EH (cell line): ENCODE measurements at regions not wholly inside any gene's neighbourhood (a gene's known extent, or its start where the extent isn't known, plus 50 kb on each side); places are given as distances from the start of the nearest gene placed in this dataset.
"Not testable (repeated sequence)": the region's sequence is repeated elsewhere in the genome, so short reads cannot be mapped to it uniquely, and the experiment has no call there.

ENCODE experiments used
- DNase-seq: peaks from one replicate; pipeline ENCODE4 v3.0.0-alpha.2; 2015; ENCODE audit warnings: low read depth

- no peak for DNase-seq
Measured at GRCh38 chr1:185467122-185467521, 150.1 kb upstream of the IVNS1ABP start.

DNA sequence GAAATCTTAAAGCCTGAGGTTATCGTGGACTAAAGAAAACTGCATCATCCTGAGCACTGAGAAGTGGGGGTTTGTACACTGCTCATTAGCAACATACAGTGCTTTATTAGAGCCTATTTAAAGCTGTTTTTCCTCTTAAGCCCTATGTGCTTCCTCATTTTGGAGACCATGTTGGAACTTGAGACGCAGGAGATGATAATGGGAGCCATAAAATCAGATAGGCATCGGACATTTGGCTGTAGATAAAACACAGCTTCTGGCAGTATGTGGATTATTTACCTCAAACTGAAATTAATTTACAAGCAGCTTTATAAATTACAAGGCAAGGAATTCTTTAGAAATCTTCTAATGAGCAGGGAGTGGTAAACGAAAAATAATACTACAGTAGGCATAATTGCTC is 147.7 kb upstream of the IVNS1ABP start:
- no peak for DNase-seq

DNA sequence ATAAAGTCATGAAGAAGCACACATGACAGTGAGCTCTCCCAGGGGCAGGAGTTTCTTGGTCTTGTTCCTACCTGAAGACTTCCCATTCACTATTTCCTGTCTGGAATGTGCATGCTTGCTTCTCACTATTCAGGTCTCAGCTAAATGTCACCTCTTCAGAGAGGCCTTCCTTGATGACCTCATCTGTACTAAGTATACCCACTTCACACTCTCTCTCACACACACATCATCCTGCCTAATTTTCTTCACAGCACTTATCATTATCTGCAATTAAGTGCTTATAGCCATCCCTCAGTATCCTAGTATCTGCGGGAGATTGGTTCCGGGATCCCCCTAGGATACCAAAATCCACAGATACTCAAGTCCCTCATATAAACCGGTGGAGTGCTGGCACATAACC is 146.4 kb upstream of the IVNS1ABP start:
- DNase-seq, result no peak

GRCh38 chr1:185463011-185463410 is 146.0 kb upstream of the IVNS1ABP start:
- peak; percentile 24 for DNase-seq

DNA sequence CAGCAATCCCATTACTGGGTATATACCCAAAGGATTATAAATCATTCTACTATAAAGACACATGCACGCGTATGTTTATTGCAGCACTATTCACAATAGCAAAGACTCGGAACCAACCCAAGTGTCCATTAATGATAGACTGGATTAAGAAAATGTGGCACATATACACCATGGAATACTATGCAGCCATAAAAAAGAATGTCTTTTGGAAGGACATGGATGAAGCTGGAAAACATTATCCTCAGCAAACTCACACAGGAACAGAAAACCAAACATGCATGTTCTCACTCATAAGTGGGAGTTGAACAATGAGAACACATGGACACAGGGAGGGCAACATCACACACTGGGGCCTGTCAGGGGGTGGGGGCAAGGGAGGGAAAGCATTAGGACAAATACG is 143.7 kb upstream of the IVNS1ABP start:
- DNase-seq, result not testable (repeated sequence)

GRCh38 chr1:185459141-185459540 is 142.1 kb upstream of the IVNS1ABP start:
- no peak for DNase-seq

DNA sequence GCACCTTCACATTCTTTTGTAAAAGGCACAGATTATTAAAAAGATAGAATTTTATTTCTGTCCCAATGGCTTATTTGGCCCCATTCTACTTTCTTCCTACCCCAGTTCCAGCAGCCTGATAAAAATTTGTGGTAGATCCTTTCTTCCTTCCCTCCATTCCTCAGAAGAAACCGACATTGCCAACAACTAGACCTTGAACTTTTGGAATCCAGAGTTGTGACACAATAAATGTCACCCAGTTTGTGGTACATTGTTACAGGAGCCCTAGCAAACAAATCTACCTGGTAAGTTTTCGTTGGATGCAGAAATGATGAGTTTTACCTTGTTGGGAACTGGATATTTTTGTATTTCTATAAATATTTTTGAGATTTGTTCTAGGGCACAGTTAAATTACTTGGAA is 141.6 kb upstream of the IVNS1ABP start:
- DNase-seq, result no peak

DNA sequence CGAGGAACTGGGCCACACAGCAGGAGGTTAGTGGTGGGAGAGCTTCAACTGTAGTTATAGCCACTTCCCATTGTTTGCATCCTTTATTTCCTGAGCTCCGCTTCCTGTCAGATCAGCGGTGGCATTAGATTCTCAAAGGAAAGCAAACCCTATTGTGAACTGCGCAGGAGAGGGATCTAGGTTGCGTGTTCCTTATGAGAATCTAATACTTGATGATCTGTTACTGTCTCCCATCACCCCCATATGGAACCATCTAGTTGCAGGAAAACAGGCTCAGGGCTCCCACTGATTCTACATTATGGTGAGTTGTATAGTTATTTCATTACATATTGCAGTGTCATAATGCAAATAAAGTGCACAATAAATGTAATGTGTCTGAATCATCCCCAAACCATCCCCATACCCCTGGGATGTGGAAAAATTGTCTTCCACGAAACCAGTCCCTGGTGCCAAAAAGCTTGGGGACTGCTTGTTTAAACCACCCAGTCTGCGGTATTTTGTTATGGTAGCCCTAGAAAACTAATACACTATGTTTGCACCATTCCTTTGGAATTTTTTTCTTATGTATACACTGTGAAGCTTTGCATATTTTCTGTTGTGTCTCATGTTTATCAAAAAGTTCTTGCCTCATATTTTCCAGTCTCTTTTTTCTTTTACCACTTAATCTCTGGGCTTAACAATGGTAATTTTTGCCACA is 136.6 kb upstream of the IVNS1ABP start:
- peak; percentile 98 for DNase-seq

DNA sequence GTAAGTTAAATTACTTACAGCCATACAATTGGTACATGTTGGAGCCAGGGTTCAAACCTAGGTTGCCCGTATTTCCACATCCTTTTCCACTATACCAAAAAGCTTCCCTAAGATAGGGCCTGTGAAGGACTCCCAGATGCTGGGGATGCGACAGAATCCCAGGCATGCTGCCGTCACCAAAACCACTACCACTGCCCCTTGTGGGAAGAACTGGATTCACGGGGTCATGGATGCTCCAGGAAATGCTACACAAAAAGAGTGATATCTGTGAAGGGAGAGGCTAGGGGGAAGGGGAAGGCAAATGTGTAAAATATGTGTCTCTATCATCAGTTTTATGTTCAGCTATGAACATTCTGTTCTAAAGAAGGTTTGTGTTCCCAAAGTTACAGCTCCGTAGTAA is 133.9 kb upstream of the IVNS1ABP start:
- DNase-seq, result no peak

DNA sequence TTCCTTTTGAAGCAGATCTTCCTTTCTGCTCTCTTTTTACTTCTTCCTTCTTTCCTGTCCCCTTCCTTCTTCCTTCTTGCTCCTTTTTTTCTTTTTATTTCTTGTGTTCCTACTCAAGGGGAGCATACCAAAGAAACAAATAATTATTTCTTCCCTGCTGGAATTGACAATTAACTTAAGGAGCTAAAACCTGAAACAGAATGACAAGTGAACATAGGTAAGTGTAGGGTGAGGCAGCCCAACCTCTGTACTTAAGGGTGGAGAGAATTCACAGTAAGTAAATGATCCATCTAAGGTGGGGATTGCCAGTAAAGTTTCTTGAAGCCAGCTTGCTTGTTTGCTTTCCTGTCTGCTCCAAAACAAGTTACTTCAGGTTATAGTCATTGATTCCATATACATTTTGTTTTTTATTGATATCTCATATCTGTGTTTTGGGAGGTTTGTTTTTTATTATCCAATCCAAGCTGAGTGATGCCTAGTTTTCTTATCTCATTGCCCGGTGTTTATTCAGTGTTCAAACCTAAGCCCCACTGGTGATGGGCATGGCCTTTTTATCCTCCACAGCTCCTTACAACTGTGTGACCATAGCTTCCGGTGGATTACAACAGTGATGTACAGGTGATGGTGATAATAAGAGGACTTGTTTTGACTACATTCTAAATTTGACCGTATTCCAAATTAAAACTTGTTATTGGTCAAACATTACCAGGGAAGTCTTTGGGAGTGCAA is 133.2 kb upstream of the IVNS1ABP start:
- no peak for DNase-seq

- no peak for DNase-seq
Measured at GRCh38 chr1:185449378-185450059, 132.5 kb upstream of the IVNS1ABP start.

- DNase-seq, result peak; percentile 66
Measured at GRCh38 chr1:185448591-185449186, 131.6 kb upstream of the IVNS1ABP start.

GRCh38 chr1:185446131-185446530 is 129.1 kb upstream of the IVNS1ABP start:
- DNase-seq, result no peak

DNA sequence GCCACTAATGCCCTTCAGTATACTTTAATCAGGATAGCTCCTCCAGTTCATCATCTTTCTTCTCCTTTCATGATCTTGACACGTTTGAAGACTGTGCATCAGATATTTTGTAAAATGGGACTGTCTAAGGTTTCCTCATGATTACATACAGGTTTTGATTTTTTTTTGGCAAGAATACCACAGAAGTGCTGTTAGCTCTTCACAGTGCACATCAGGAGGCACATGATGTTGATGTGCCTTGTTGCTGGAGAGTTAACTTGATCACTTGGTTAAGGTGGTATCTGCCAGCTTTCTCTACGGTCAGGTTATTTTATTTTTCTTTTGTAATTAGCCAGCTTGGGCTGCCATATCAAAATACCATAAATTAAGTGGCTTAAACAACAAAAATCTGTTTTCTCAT is 128.6 kb upstream of the IVNS1ABP start:
- no peak for DNase-seq

GRCh38 chr1:185444676-185445075 is 127.6 kb upstream of the IVNS1ABP start:
- DNase-seq, result no peak

GRCh38 chr1:185442050-185442449 is 125.0 kb upstream of the IVNS1ABP start:
- DNase-seq, result peak; percentile 72

DNA sequence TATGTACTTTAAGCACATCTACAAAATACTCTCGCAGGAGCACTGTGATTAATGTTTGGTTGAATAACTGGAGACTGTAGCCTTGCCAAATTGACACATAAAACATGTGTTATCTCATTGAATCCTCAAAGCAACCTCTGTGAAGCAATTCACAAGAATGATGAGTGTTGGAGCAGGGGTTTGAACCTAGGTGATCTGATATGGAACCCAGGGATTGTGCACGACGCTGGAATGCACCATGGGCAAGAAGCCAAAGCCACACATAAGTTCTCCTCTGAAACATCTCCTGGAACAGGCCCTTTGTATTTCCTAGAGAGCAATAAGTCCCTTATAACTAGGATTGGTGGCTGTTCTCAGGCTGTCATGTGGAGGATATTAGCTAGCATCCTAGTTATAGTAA is 124.6 kb upstream of the IVNS1ABP start:
- peak; percentile 88 for DNase-seq

DNA sequence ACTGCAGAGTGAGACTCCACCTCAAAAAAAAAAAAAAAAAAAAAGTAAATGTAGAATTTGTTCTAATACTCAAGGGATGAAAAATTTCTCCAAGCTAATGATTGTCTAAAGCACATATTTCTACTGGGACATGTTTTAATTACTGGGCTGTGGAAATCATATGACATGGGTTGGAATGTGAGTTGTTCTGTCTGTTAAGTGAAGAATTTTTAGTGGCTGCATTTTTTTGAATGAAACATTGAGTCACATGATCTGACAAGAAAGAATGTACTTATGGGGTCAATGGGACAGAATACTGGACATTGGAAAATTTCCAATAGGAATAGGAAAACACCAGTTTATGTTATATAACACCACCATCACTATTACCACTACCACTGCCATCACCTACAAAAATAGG is 123.8 kb upstream of the IVNS1ABP start:
- peak; percentile 91 for DNase-seq

GRCh38 chr1:185439727-185440415 is 122.8 kb upstream of the IVNS1ABP start:
- peak; percentile 97 for DNase-seq

DNA sequence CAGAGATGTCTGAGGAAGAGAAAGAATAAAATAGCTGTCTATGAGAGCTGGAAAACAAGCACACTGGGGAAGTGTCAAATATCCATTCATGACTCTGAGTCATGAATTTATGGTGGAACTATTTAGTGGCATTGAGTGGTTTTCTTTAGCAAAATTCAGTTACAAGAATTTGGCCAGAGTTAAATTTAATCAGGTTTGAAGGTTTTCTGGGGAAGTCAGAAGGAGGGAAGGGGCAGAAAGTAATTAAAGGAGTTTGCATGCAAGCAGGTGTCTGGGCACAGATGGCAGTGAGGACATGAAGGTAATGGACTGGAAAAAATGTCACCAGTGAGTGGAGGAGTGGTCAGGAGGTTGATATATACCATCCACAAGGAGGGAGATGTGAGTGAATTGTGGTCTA is 121.9 kb upstream of the IVNS1ABP start:
- peak; percentile 73 for DNase-seq

DNA sequence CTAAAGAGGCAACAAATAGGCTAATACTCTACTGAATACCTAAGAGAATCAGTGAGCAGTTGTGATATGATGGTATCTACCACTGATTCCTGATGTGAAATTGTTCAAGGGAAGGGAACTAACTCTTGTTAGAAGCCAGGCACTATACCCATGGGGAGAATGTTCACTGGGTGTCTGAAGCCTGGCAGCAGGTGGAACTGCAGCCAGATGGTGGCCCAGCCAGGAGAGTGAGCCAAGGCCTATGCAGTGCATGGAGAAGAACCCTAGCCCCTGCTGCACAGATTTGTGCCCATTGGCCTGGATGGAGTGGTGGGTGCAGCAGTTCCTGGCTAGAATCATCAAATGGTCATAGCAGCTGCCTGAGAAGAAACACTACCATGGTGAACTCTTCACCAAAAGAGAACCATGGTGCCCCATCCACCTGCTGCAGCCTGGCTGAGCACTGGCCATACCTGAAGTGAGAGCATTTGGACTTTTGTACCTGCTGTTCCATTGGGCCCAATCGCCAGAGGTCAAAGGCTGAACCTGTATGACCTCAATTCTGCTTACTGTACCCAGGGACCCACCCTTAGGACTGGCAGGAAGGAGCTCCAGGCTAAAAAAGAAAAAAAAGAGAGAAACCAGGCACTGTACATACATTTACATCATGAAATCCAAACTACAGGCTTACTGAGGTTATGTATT is 118.8 kb upstream of the IVNS1ABP start:
- no peak for DNase-seq

DNA sequence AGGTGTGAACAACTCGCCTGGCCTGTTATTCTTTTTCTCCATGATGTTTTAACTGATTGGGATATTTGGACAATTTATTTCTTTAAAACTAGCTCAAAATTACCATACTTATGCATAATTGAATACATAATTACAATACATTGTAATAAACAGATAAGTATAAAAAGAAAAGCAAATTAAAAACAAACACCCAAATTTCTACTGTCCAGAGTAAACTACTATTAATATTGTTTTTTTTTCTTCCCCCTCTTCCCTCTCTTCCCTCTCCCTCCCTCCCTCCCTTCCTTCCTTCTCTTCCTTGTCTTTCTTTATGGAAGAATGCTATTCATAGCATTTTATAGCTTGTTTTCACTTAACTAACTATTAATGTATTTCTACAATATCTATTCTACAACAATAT is 117.7 kb upstream of the IVNS1ABP start:
- no peak for DNase-seq
